Stimulated activated naive CD4-positive, alpha-beta T cell (primary cell): ENCODE measurements at regions not wholly inside any gene's neighbourhood (a gene's known extent, or its start where the extent isn't known, plus 50 kb on each side); places are given as distances from the start of the nearest gene placed in this dataset.
"Not testable (repeated sequence)": the region's sequence is repeated elsewhere in the genome, so short reads cannot be mapped to it uniquely, and the experiment has no call there.

Experiments
- DNase-seq, 6 experiments: peaks; one replicate each; lab custom pipeline; 2025; lab: John Stamatoyannopoulos, UW

GRCh38 chr7:13790611-13791010, 198.9 kb downstream of the ETV1 start:
- no peak for DNase-seq

- DNase-seq = no peak
Observed at GRCh38 chr7:13792208-13792607, 197.3 kb downstream of the ETV1 start.

- no peak for DNase-seq
Observed at GRCh38 chr7:13793926-13794325, 195.5 kb downstream of the ETV1 start.

- no peak for DNase-seq
Observed at GRCh38 chr7:13794581-13794980, 194.9 kb downstream of the ETV1 start.

GRCh38 chr7:13797545-13797944, 191.9 kb downstream of the ETV1 start:
- no peak for DNase-seq

GRCh38 chr7:13800694-13801448, 188.6 kb downstream of the ETV1 start:
- no peak for DNase-seq

GRCh38 chr7:13801669-13802068, 187.8 kb downstream of the ETV1 start:
- DNase-seq = no peak

- no peak for DNase-seq
Observed at GRCh38 chr7:13802651-13803050, 186.8 kb downstream of the ETV1 start.

- no peak for DNase-seq
Observed at GRCh38 chr7:13803134-13803533, 186.3 kb downstream of the ETV1 start.

- DNase-seq = not testable (repeated sequence)
Observed at GRCh38 chr7:13806089-13806867, 183.2 kb downstream of the ETV1 start.

GRCh38 chr7:13817230-13817629, 172.2 kb downstream of the ETV1 start:
- DNase-seq = not testable (repeated sequence)

GRCh38 chr7:13821152-13821787, 168.2 kb downstream of the ETV1 start:
- DNase-seq = no peak

GRCh38 chr7:13822678-13823077, 166.8 kb downstream of the ETV1 start:
- no peak for DNase-seq

GRCh38 chr7:13826752-13827151, 162.7 kb downstream of the ETV1 start:
- DNase-seq = no peak

GRCh38 chr7:13827716-13828115, 161.8 kb downstream of the ETV1 start:
- no peak for DNase-seq

GRCh38 chr7:13829231-13829630, 160.2 kb downstream of the ETV1 start:
- DNase-seq = no peak

- DNase-seq = no peak
Observed at GRCh38 chr7:13829914-13830900, 159.3 kb downstream of the ETV1 start.

GRCh38 chr7:13832346-13832745, 157.1 kb downstream of the ETV1 start:
- DNase-seq = no peak

GRCh38 chr7:13834328-13834761, 155.1 kb downstream of the ETV1 start:
- DNase-seq = no peak

GRCh38 chr7:13835442-13835841, 154.0 kb downstream of the ETV1 start:
- DNase-seq = no peak

GRCh38 chr7:13839063-13839462, 150.4 kb downstream of the ETV1 start:
- no peak for DNase-seq
